ENCODE measurements at regions not wholly inside any gene's neighbourhood (a gene's known extent, or its start where the extent isn't known, plus 50 kb on each side); places are given as distances from the start of the nearest gene placed in this dataset.

- TF ChIP-seq POLR2AphosphoS5 (IDR thresholded peaks at IDR 0.05; ENCODE audit: borderline replicate concordance, low read depth, low read length) (no peak), FOXP2 (optimal IDR thresholded peaks at IDR 0.05; ENCODE audit: control extremely low read depth, extremely low read length, insufficient read depth) (no peak), EZH2 (IDR thresholded peaks at IDR 0.05) (no peak)
These were observed 142.8 kb upstream of the STK32A start for GRCh38 chr5:147092044-147092443.
